Neuron (in vitro differentiated cells): ENCODE measurements at regions not wholly inside any gene's neighbourhood (a gene's known extent, or its start where the extent isn't known, plus 50 kb on each side); places are given as distances from the start of the nearest gene placed in this dataset.
"Not testable (repeated sequence)": the region's sequence is repeated elsewhere in the genome, so short reads cannot be mapped to it uniquely, and the experiment has no call there.

Source experiments
- H2AFZ ChIP-seq: one replicate; pipeline ENCODE4 v1.6.1; 2013; ENCODE audit warnings: low read depth, mild to moderate bottlenecking, inconsistent platforms, low read length, moderate library complexity
- H3K27me3 ChIP-seq: one replicate; pipeline ENCODE4 v1.6.1; 2013; ENCODE audit warnings: low read length; ENCODE audit not compliant: insufficient read depth
- H3K36me3 ChIP-seq: one replicate; pipeline ENCODE4 v1.6.1; 2013; ENCODE audit warnings: low read length; ENCODE audit not compliant: insufficient read depth
- H3K4me1 ChIP-seq: one replicate; pipeline ENCODE4 v1.6.1; 2013; ENCODE audit warnings: low read length; ENCODE audit not compliant: insufficient read depth
- H3K4me3 ChIP-seq: 2 replicates; pipeline ENCODE4 v1.5.1; 2013; ENCODE audit warnings: mild to moderate bottlenecking, low read length, moderate library complexity
- H3K9me3 ChIP-seq: one replicate; pipeline ENCODE4 v1.6.1; 2013; ENCODE audit warnings: low read length

DNA sequence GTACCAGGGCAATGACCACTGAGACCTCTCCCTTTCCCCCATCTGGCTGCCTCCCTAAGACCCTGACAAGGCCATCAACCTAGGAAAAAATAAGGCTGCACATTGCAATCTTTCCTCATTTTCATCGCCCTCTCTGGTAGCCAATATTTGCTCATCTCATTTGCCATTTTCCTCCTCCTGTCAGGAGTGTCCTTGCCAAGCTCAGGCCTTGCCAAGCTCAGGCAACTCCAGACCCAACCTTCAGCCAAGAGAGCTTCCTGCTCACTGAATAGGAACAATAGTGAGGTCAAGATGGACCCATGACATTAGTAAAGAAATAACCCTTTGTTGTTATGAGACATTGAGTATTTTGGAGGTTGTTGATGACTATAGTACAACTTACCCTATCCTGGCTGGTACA lies 380.3 kb downstream of the RSL24D1 start:
- H3K9me3 ChIP-seq, result no peaks in the 10 kb centered on the region
- no peak overlapping the region for H3K4me3 ChIP-seq
- no peaks in the 10 kb centered on the region for H3K27me3 ChIP-seq
- H3K4me1 ChIP-seq, result no peaks in the 10 kb centered on the region
- H3K36me3 ChIP-seq, result no peaks in the 10 kb centered on the region
- no peak overlapping the region for H2AFZ ChIP-seq

- no peaks in the 10 kb centered on the region for H3K36me3 ChIP-seq
- no peaks in the 10 kb centered on the region for H3K27me3 ChIP-seq
- H3K4me3 ChIP-seq, result no peak overlapping the region
- H3K9me3 ChIP-seq, result no peaks in the 10 kb centered on the region
- H3K4me1 ChIP-seq, result no peaks in the 10 kb centered on the region
- H2AFZ ChIP-seq, result no peak overlapping the region
Observed at GRCh38 chr15:54815556-54815955, 381.2 kb downstream of the RSL24D1 start.

GRCh38 chr15:54812383-54812782 lies 384.4 kb downstream of the RSL24D1 start:
- Histone ChIP-seq H3K27me3 (no peaks in the 10 kb centered on the region), H2AFZ (no peak overlapping the region), H3K4me3 (no peak overlapping the region), H3K4me1 (no peaks in the 10 kb centered on the region), H3K9me3 (no peaks in the 10 kb centered on the region), H3K36me3 (no peaks in the 10 kb centered on the region)

DNA sequence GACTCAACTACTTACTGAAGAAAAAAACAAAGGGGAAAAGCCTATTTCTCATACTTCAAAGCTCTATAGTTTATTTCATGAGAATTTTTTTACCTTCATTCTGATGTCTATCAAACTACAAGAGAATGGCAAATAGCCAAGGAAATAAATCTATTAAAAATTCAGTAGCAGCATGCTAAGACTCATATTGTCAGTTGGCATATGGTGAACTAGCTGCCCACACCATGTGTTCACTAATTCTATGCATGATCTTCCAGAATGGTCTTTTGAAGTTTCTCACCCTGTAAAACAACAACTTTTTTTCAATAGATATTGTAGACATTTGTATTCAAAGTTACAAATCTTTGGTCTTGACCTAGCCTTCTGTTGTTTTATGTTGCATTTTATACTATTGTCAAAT lies 386.2 kb downstream of the RSL24D1 start:
- no peaks in the 10 kb centered on the region for H3K27me3 ChIP-seq
- no peaks in the 10 kb centered on the region for H3K9me3 ChIP-seq
- H3K36me3 ChIP-seq, result no peaks in the 10 kb centered on the region
- H2AFZ ChIP-seq, result no peak overlapping the region
- H3K4me1 ChIP-seq, result no peaks in the 10 kb centered on the region
- H3K4me3 ChIP-seq, result no peak overlapping the region

GRCh38 chr15:54810031-54810430 lies 386.7 kb downstream of the RSL24D1 start:
- Histone ChIP-seq H3K27me3 (no peaks in the 10 kb centered on the region), H3K4me3 (no peak overlapping the region), H3K4me1 (no peaks in the 10 kb centered on the region), H3K36me3 (no peaks in the 10 kb centered on the region), H2AFZ (no peak overlapping the region), H3K9me3 (no peaks in the 10 kb centered on the region)

DNA sequence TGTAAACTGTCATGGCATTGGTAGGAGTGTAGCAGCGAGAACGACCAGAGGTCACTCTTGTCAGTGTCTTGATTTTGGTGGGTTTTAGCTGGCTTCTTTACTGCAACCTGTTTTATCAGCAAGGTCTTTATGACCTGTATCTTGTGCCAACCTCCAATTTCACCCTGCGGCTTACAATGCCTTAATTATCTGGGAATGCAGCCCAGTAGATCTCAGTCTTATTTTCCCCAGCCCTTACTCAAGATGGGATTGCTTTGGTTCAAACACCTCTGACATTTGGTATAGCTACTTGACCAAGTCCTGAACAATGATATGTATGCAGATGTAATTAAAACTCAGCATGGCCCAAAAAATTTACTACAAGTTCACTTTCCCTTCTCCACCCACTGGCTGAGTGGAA lies 388.4 kb downstream of the RSL24D1 start:
- no peaks in the 10 kb centered on the region for H3K9me3 ChIP-seq
- H3K4me3 ChIP-seq, result no peak overlapping the region
- no peaks in the 10 kb centered on the region for H3K36me3 ChIP-seq
- no peaks in the 10 kb centered on the region for H3K27me3 ChIP-seq
- H2AFZ ChIP-seq, result no peak overlapping the region
- no peaks in the 10 kb centered on the region for H3K4me1 ChIP-seq

DNA sequence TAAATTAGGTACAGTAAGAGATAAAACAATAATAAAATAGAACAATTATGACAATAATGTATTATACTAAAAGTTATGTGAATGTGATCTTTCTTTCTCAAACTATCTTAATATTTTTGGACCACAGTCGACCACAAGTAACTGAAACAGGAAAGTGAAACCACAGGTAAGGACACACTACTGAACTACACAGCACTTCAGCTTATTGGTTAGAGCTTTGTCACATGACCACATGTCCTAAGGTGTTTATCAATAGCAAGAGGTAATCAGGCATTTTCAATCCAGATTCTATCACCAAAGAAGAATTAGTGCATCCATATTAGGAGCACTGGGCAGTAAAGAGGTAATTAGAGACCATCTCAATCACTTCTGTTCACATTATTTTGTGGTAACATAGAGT lies 392.8 kb downstream of the RSL24D1 start:
- no peaks in the 10 kb centered on the region for H3K36me3 ChIP-seq

DNA sequence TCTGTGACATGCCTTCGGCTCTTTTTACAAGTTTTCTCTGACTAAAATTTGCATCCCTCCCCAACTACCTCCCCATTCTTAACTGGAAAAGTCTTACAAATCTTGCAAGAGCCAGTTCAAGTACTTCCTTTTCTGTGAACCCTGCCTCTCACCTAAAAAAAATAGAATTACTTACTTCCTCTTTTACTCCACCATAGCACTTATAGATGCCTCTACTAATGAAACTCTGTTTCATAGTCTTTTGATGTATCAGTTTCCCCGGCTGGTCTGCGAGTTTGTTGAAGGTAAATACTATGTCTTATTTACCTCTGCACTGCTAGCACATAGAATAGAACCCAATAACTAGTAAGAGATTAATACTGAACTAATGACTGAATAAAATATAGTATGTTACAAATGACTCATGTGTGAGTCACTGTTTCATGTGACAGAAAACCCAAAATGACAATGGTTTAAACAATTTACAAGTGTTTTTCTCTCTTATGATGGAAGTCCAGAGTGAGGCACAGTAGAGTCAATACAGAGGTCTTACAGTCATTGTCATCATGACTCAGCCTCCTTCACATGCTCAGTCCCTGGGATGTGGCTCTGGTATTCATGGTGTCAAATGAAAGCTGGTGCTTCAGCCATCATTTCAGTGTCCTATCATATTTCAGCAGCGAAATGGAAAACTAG lies 393.5 kb downstream of the RSL24D1 start:
- H2AFZ ChIP-seq, result no peak overlapping the region
- no peaks in the 10 kb centered on the region for H3K9me3 ChIP-seq
- no peaks in the 10 kb centered on the region for H3K4me1 ChIP-seq
- no peaks in the 10 kb centered on the region for H3K36me3 ChIP-seq
- H3K27me3 ChIP-seq, result no peaks in the 10 kb centered on the region
- H3K4me3 ChIP-seq, result no peak overlapping the region

More for the DNA sequence above, 392.8 kb downstream of the RSL24D1 start:
- Histone ChIP-seq H3K4me1 (no peaks in the 10 kb centered on the region), H2AFZ (no peak overlapping the region), H3K9me3 (no peaks in the 10 kb centered on the region), H3K27me3 (no peaks in the 10 kb centered on the region), H3K4me3 (no peak overlapping the region)

DNA sequence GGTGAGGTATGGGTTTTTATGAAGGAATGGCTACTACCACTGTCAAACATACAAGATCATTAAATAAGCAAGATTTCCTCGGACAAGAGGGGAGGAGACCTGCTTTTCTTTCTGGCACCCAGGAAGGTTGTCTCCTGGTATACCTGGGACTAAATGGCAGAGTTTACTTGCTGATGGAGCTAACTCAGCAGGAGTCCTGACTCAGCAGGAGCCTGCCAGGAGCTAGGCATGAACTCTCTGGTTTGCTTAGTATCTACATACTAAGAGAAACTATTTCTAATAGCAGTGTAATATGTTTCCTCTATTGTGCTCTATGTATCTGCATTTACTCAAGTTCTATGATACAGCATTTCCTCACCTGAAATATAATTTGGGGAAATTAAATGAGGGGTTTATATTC lies 404.2 kb downstream of the RSL24D1 start:
- no peak overlapping the region for H2AFZ ChIP-seq
- no peaks in the 10 kb centered on the region for H3K9me3 ChIP-seq
- no peaks in the 10 kb centered on the region for H3K36me3 ChIP-seq
- H3K4me1 ChIP-seq, result no peaks in the 10 kb centered on the region
- H3K27me3 ChIP-seq, result no peaks in the 10 kb centered on the region
- H3K4me3 ChIP-seq, result no peak overlapping the region

DNA sequence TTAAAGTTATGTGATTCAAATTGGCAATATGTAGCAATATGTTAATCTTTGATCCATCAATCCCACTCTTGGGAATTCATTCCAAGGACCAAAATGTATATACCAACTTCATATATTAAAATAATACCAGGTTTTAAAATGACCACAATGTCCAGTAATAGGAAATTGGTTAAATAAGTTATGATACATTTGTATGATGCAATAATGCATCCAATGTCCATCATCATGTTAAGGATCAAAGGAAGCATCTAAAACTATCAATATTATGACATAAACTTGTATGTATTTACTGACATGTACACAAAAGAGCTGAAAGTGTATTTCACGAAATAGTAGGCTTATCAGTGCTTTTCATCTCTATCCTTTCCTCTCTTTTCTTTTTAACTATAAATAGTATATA lies 406.0 kb downstream of the RSL24D1 start:
- no peaks in the 10 kb centered on the region for H3K36me3 ChIP-seq
- no peak overlapping the region for H2AFZ ChIP-seq
- no peak overlapping the region for H3K4me3 ChIP-seq
- H3K27me3 ChIP-seq, result no peaks in the 10 kb centered on the region
- no peaks in the 10 kb centered on the region for H3K4me1 ChIP-seq
- H3K9me3 ChIP-seq, result no peaks in the 10 kb centered on the region

GRCh38 chr15:54789376-54789775 lies 407.4 kb downstream of the RSL24D1 start:
- H3K9me3 ChIP-seq, result no peaks in the 10 kb centered on the region
- H3K4me1 ChIP-seq, result no peaks in the 10 kb centered on the region
- no peak overlapping the region for H3K4me3 ChIP-seq
- H3K36me3 ChIP-seq, result no peaks in the 10 kb centered on the region
- no peak overlapping the region for H2AFZ ChIP-seq
- H3K27me3 ChIP-seq, result no peaks in the 10 kb centered on the region

GRCh38 chr15:54781220-54781619 lies 415.5 kb downstream of the RSL24D1 start:
- H2AFZ ChIP-seq, H3K27me3 ChIP-seq, H3K4me1 ChIP-seq, H3K36me3 ChIP-seq, H3K4me3 ChIP-seq, H3K9me3 ChIP-seq: not testable (repeated sequence)

DNA sequence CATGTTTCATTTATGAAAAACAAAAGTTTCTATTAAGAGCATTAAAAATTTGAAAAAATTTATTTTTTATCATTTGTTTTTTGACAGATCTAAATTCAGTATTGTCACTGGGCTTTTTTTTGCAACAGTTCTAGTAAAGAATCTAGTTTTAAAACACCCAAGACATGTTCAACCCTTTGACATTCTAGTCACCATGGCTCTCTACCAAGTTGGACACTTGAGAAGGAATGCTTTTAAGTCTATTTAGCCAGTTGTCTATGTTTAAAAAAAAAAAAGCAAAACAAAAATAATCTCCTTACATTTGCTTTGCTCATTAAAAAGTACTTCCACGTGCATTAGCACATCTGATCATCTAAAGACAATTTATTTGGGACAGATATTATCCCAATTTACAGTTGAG lies 417.5 kb downstream of the RSL24D1 start:
- Histone ChIP-seq H3K9me3 (no peaks in the 10 kb centered on the region), H3K36me3 (no peaks in the 10 kb centered on the region), H2AFZ (no peak overlapping the region), H3K27me3 (no peaks in the 10 kb centered on the region), H3K4me3 (no peak overlapping the region), H3K4me1 (no peaks in the 10 kb centered on the region)

DNA sequence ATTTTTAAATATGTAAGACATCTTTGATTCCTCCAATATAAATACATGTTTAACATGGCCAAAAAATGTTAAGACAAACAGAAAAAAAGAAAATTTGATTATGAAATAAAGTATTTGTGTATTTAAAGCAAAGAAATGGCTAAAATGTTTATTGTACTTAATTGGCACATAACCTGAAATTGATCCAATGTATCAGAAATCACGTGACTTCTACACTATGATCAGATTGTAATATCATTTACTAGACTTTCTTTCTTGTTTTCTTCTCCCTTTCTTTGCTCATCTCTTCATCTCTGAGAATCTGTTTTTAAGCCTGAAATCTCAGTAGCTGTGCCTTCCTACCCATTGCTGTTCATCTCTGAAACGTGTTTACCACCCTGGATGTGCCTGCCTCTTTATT lies 420.3 kb downstream of the RSL24D1 start:
- Histone ChIP-seq H3K27me3 (no peaks in the 10 kb centered on the region), H3K4me3 (no peak overlapping the region), H2AFZ (no peak overlapping the region), H3K9me3 (no peaks in the 10 kb centered on the region), H3K4me1 (no peaks in the 10 kb centered on the region), H3K36me3 (no peaks in the 10 kb centered on the region)
